ENCODE measurements at regions not wholly inside any gene's neighbourhood (a gene's known extent, or its start where the extent isn't known, plus 50 kb on each side); places are given as distances from the start of the nearest gene placed in this dataset.

DNA sequence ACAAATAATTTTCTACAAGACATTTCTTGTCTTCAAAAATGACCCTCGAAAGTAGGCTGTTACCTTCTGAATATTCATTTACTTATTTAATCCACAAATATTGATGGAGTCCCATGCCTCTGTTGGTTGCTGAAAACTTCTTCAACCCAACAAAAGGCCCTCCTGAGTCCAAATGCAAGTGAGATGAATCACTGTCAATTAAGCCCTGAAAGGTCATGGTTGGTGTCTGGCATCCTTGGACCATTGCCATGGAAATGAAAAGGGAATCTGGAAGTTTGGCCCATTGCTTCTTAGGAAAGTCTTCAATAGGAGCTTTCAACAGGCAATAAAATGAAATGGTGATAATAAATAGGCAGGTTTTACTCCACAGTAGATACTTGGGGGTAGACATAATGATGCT is 364.7 kb upstream of the DYNLRB2 start:
- H3K4me1 ChIP-seq (ENCODE audit: insufficient read depth, low read length) = no peaks in the 10 kb centered on the region
- no peak overlapping the region for H3K4me2 ChIP-seq (ENCODE audit: insufficient read depth, insufficient read length, low read length)
- no peak overlapping the region for H4K8ac ChIP-seq (replicated peaks; ENCODE audit: insufficient read length, low read depth, low read length)
- no peak overlapping the region for H3K4ac ChIP-seq (ENCODE audit: low read depth, low read length)
- H3K36me3 Mint-ChIP-seq (ENCODE audit: insufficient read depth in 1 of 3, low read depth in 3 of 3) = no peaks in the 10 kb centered on the region
- no peak overlapping the region for H3K23ac ChIP-seq (ENCODE audit: insufficient read length, low read depth, low read length)
- H3K4me3 Mint-ChIP-seq = no peak overlapping the region
- H2BK12ac ChIP-seq (ENCODE audit: insufficient read length, low read depth, low read length) = no peak overlapping the region
- H3K27me3 ChIP-seq (ENCODE audit: insufficient read depth, low read length) = no peaks in the 10 kb centered on the region
- H4K20me1 ChIP-seq (ENCODE audit: control insufficient read depth, insufficient read depth, insufficient read length) = no peaks in the 10 kb centered on the region
- TF ChIP-seq, protein P1, sequence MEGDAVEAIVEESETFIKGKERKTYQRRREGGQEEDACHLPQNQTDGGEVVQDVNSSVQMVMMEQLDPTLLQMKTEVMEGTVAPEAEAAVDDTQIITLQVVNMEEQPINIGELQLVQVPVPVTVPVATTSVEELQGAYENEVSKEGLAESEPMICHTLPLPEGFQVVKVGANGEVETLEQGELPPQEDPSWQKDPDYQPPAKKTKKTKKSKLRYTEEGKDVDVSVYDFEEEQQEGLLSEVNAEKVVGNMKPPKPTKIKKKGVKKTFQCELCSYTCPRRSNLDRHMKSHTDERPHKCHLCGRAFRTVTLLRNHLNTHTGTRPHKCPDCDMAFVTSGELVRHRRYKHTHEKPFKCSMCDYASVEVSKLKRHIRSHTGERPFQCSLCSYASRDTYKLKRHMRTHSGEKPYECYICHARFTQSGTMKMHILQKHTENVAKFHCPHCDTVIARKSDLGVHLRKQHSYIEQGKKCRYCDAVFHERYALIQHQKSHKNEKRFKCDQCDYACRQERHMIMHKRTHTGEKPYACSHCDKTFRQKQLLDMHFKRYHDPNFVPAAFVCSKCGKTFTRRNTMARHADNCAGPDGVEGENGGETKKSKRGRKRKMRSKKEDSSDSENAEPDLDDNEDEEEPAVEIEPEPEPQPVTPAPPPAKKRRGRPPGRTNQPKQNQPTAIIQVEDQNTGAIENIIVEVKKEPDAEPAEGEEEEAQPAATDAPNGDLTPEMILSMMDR (conservative IDR thresholded peaks at IDR 0.05) = no peak
- H2BK20ac ChIP-seq (ENCODE audit: low read depth, low read length, poor library complexity, severe bottlenecking) = no peak overlapping the region
- H3K79me1 ChIP-seq (ENCODE audit: insufficient read depth, low read depth, low read length, poor library complexity, severe bottlenecking) = no peaks in the 10 kb centered on the region
- H2AK5ac ChIP-seq (ENCODE audit: insufficient read length, low read length) = no peak overlapping the region
- no peak overlapping the region for H3K18ac ChIP-seq (ENCODE audit: insufficient read length, low read depth, low read length)
- no peak overlapping the region for H3K9ac ChIP-seq (ENCODE audit: extremely low read depth, insufficient read length, low read length)
- H3K23me2 ChIP-seq (ENCODE audit: insufficient read length, low read depth, low read length, poor library complexity, severe bottlenecking) = no peaks in the 10 kb centered on the region
- no peak overlapping the region for H2AFZ ChIP-seq (ENCODE audit: low read length)
- no peak overlapping the region for H3T11ph ChIP-seq (ENCODE audit: low read length)
- no peak overlapping the region for H4K91ac ChIP-seq (ENCODE audit: insufficient read length, low read depth, low read length)
- no peak overlapping the region for H2BK120ac ChIP-seq (ENCODE audit: low read depth, low read length, poor library complexity, severe bottlenecking)
- no peak overlapping the region for H4K5ac ChIP-seq (ENCODE audit: insufficient read length, low read depth, low read length)
- no peak for DNase-seq
- no peaks in the 10 kb centered on the region for H3K79me2 ChIP-seq (ENCODE audit: insufficient read depth, low read length)
- no peak overlapping the region for H3K56ac ChIP-seq (ENCODE audit: insufficient read length, low read depth, low read length)
- no peaks in the 10 kb centered on the region for H3K27me3 Mint-ChIP-seq (ENCODE audit: low read depth)
- no peak overlapping the region for H2BK5ac ChIP-seq (ENCODE audit: insufficient read length, low read length)
- H2BK15ac ChIP-seq (ENCODE audit: low read depth, low read length) = no peak overlapping the region
- no peaks in the 10 kb centered on the region for H3K9me3 Mint-ChIP-seq
- H3K27ac Mint-ChIP-seq = no peak overlapping the region
- no peaks in the 10 kb centered on the region for H3K4me1 Mint-ChIP-seq
- WGBS (ENCODE audit: extremely low coverage, insufficient read length, low lambda C conversion rate) = no CpG with 5 or more reads among the region's 1 CpG
- H3K27ac ChIP-seq (ENCODE audit: insufficient read length, low read depth, low read length) = no peak overlapping the region
- H3K9me3 ChIP-seq (ENCODE audit: control insufficient read depth, low read depth, low read length) = no peaks in the 10 kb centered on the region
- no peak overlapping the region for H3K14ac ChIP-seq (ENCODE audit: insufficient read depth, low read length)

All from H9 (cell line).